ENCODE measurements at regions not wholly inside any gene's neighbourhood (a gene's known extent, or its start where the extent isn't known, plus 50 kb on each side); places are given as distances from the start of the nearest gene placed in this dataset.
"Not testable (repeated sequence)": the region's sequence is repeated elsewhere in the genome, so short reads cannot be mapped to it uniquely, and the experiment has no call there.

DNA sequence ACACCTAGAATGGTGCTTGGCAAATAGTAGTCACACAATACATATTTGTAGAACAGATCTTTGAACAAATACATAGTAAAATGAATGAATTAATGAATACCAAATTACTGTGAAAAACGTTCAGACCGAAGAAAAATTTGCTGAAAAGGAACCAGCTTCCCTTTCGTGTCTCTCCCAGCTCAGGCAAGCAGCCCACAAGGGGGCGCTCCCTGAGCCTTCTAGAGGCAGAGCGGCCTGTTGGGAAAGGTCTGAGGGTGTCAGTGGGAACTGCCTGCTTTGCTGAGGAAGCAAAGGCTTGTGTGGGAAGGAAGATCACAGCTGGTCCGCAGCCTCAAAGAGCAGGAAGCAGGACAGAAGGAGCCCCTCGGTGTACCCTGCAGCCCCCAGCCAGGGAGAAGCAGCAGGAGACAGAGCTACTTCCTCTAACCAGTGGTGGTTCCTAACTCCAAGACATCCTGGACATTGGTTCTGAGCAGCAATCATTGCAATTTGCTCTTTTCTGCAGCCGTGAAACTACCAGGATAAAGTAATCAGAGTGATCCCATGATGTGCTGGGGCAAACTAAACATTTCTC is 231.1 kb downstream of the ANKRD30B start:
- peaks cover 9% of the 10 kb centered on the region for H3K27me3 Mint-ChIP-seq
- H3K4me3 Mint-ChIP-seq: no peak overlapping the region
- no peaks in the 10 kb centered on the region for H3K9me3 Mint-ChIP-seq
- H3K27ac Mint-ChIP-seq: no peak overlapping the region
- H3K36me3 Mint-ChIP-seq (ENCODE audit: low read depth): no peaks in the 10 kb centered on the region
- H3K4me1 Mint-ChIP-seq (ENCODE audit: low read depth): no peaks in the 10 kb centered on the region
- no peak for DNase-seq

DNA sequence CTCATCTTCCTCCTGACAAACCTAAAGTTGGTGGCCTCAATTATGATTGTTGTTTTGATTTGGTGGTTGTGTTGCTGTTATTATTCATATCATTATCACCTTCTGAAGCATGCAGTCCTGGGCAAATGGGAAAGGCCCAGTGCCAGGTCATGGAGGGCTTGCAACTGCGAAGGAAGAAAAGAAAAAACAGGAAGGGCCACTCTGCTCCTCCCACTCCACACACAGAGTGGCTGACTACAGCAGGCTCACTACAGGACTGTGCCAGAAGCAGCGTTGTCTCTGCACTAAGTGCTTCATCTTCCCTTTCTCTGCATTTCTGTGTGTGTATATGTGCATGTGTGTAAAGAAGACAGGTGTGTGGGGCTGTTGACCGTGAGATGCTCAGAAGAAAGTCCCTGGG is 231.9 kb downstream of the ANKRD30B start:
- H3K36me3 Mint-ChIP-seq (ENCODE audit: low read depth): no peaks in the 10 kb centered on the region
- no peaks in the 10 kb centered on the region for H3K4me1 Mint-ChIP-seq (ENCODE audit: low read depth)
- no peak overlapping the region for H3K27ac Mint-ChIP-seq
- no peaks in the 10 kb centered on the region for H3K9me3 Mint-ChIP-seq
- DNase-seq: no peak
- H3K4me3 Mint-ChIP-seq: no peak overlapping the region
- peaks cover 9% of the 10 kb centered on the region for H3K27me3 Mint-ChIP-seq

DNA sequence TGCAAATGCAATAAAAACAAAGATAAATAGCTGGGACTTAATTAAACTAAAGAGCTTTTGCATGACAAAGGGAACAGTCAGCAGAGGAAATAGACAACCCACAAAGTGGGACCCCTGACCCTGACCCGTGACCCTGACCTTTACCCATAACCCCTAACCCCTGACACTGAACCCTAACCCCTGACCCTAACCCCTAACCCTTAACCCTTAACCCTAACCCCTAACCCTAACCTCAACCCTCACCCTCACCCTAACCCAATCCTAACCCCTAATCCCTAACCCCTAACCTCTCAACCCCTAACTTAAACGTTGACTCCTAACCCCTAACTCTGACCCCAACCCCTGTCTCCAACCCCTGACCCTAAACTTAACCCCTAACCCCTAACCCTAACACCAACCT is 236.6 kb downstream of the ANKRD30B start:
- H3K27ac Mint-ChIP-seq; H3K27me3 Mint-ChIP-seq; H3K36me3 Mint-ChIP-seq (ENCODE audit: low read depth); H3K9me3 Mint-ChIP-seq; H3K4me3 Mint-ChIP-seq; H3K4me1 Mint-ChIP-seq (ENCODE audit: low read depth); DNase-seq: not testable (repeated sequence)

DNA sequence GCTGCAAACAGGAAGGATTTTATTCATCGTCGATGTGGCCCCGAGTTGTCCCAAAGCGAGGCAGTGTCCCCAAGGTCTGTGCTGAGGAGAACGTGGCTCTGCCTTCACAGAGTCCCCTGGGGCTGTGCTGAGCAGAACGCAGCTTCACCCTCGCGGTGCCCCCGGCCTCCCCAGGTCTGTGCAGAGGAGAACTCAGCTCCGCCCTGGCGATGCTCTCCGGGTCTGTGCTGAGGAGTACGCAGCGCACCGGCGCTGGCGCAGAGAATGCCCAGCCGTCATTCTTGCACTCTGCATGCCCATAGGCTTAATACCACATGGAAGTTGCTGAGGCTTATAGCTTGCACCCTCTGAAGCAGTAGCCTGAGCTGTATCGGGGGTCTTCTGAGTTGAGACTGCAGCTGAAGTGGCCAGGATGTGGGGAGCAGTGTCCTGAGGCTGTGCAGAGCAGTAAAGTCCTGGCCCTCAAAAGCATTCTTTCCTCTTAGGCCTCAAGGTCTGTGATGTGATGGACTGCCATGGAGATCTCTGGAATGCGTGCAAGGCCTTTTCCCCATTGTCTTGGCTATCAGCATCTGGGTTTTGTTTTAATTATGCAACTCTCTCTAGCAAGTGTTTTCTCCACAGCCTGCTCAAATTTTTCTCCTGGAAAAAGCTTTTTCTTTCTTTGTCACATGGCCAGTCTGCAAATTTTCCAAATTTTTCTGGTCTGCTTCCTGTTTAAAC is 237.5 kb downstream of the ANKRD30B start:
- H3K36me3 Mint-ChIP-seq (ENCODE audit: low read depth); H3K4me3 Mint-ChIP-seq; H3K27ac Mint-ChIP-seq; H3K4me1 Mint-ChIP-seq (ENCODE audit: low read depth); DNase-seq; H3K27me3 Mint-ChIP-seq; H3K9me3 Mint-ChIP-seq: not testable (repeated sequence)

DNA sequence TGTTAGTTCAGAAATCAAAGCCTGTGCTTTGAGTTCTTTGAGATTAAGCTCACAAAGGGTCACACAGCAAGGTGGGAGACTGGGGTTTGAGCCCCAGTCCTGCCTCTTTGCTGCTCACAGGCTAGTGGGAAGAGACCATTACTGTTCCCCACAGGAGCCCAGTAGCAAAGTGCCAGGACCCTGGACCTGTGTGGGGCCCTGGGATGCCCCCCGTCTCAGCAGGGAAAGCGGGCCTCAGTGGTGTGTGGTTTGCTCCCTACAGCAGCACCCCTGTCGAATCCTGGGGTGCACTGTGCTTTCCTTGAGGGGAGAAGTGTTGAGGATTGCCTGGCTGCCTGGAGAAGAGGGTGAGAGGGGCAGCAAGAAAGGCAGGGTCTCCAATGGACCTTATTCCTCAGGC is 239.4 kb downstream of the ANKRD30B start:
- H3K9me3 Mint-ChIP-seq; H3K36me3 Mint-ChIP-seq (ENCODE audit: low read depth); H3K4me3 Mint-ChIP-seq; H3K4me1 Mint-ChIP-seq (ENCODE audit: low read depth); H3K27ac Mint-ChIP-seq; H3K27me3 Mint-ChIP-seq; DNase-seq: not testable (repeated sequence)

DNA sequence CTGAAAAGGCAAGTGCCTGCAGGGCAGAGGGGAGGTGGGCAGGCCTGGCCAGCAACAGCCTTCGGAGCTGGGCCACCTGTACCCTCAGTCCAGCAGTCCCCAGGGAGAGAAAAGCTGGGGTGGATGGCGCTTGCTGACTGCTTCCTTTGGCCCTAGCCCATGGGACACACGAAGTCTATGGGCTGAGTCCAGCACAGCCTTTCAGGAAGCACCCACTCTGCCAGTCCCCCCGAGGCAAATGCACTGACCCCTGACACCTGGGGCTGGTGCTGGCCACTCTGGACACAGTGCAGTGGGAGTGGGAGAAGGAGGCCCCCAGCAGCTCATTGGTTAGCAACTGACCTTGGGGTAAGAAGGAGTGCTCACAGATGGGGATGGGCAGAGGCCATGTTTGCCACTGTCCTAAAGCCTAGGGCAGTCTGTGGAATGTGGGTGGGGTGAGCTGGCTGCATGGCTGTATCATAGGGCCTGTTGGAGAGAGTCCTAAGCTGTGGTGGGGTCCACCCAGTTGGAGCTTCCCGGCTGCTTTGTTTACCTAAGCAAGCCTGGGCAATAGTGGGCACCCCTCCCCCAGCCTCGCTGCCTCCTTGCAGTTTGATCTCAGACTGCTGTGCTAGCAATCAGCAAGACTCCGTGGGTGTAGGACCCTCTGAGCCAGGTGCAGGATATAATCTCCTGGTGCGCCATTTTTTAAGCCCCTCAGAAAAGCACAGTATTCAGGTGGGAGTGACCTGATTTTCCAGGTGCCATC is 240.2 kb downstream of the ANKRD30B start:
- H3K9me3 Mint-ChIP-seq; H3K27ac Mint-ChIP-seq; DNase-seq; H3K36me3 Mint-ChIP-seq (ENCODE audit: low read depth); H3K4me1 Mint-ChIP-seq (ENCODE audit: low read depth); H3K27me3 Mint-ChIP-seq; H3K4me3 Mint-ChIP-seq: not testable (repeated sequence)

DNA sequence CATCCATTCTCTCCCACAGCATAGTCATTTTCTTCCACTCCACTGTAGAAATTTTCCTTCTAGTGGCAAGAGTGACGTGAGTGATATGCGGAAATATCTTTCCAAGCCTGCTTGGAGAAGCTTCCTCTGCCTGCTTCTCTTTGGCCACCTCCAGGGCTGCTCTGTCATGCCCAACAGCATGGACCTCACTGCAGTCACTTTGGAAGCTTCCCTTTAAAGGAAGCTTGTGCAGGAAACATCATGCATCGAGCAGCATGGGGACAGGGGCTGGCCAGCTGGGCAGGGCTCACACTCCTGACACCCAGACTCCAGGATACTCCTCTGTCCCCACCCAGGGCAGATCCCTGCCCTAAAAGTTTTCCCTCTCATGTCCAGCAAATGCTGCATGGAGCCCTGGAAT is 241.6 kb downstream of the ANKRD30B start:
- not testable (repeated sequence) for H3K36me3 Mint-ChIP-seq (ENCODE audit: low read depth); H3K27me3 Mint-ChIP-seq; H3K9me3 Mint-ChIP-seq; H3K4me3 Mint-ChIP-seq; DNase-seq; H3K4me1 Mint-ChIP-seq (ENCODE audit: low read depth); H3K27ac Mint-ChIP-seq

DNA sequence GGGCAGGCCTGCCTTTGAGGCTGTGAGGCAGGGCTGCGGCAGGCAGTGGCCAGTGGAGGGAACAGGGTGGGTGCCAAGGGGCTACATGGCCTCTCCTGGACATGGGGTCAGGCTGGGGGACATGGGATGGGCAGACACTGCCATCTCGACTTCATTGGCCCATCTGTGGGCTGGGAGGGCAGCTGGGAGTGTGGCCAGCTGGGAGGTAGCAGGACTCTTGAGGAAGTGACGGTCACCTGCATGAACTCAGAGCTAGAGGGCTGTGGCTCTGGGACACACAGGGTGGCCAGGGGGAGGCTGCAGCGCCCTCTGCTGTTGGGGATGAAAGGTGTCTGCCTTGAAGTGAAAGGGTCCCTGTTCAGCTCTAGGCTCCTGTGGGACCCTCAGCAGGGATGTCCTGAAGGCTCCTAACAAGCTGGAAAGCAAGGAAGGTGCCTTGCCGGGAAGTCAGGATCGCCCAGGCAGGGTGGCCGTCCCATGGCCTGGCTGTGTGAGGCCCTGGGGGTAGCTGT is 244.0 kb downstream of the ANKRD30B start:
- H3K9me3 Mint-ChIP-seq; H3K4me1 Mint-ChIP-seq (ENCODE audit: low read depth); DNase-seq; H3K27ac Mint-ChIP-seq; H3K4me3 Mint-ChIP-seq; H3K27me3 Mint-ChIP-seq; H3K36me3 Mint-ChIP-seq (ENCODE audit: low read depth): not testable (repeated sequence)

DNA sequence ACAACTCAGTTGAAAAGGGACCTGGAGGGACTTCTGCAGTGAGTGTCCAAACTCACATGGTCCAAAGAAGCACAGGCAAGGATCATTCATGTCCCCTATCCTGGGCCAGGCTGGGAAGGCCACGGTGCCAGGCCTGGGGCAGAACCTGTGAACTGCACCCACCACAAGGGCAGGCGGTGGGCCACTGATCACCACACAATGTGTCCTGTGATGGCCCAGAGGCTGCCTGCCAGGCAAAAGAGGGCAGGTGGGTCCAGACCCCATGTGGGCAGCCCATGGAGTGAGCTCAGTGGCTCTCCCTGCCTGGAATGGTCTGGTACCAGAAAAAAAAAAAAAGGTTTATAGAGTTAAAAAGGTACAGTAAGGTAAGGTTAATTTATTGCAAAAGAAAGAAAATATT is 244.8 kb downstream of the ANKRD30B start:
- not testable (repeated sequence) for DNase-seq; H3K9me3 Mint-ChIP-seq; H3K27me3 Mint-ChIP-seq; H3K27ac Mint-ChIP-seq; H3K36me3 Mint-ChIP-seq (ENCODE audit: low read depth); H3K4me1 Mint-ChIP-seq (ENCODE audit: low read depth); H3K4me3 Mint-ChIP-seq

DNA sequence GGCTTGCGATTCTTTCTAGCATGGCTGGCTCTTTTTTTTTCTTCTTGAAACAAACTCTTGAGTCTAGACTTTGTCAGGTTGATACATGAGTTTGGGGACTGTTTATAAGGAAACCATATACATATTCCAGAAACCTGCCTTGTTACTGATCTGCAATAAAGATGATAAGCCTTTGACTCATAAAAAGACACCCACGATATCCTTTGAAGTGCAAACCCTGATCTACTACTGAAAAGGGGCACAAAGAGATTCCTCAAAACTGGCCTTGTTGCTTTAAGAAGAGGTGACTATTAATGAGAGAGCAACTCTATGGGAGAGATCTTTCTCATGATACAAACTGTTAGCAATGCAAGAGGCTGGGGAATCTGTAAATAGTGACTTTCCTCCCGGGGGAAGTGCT is 247.1 kb downstream of the ANKRD30B start:
- H3K4me1 Mint-ChIP-seq (ENCODE audit: low read depth); H3K4me3 Mint-ChIP-seq; H3K36me3 Mint-ChIP-seq (ENCODE audit: low read depth); H3K27me3 Mint-ChIP-seq; H3K9me3 Mint-ChIP-seq; DNase-seq; H3K27ac Mint-ChIP-seq: not testable (repeated sequence)

DNA sequence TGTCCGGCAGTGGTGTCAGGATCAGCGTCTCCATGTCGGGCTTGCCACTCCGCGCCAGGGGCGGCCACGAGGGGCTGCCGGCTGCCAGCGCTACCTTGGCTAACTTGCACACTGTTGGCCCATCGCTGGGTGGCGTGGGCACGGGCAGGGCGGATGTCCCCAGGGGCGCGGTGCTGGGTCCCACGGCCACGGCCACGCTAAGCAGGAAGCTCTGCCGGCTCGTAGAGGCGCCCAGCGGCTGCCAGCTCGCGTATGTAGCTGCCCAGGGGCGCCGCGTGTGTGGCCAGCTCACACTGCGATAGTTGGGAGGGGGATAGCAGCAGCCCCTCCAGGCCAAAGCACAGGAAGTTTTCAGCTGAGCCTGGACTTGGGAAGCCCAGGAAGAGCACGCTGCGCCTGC is 249.4 kb downstream of the ANKRD30B start:
- Mint-ChIP-seq H3K4me3 (no peak overlapping the region), H3K36me3 (ENCODE audit: low read depth) (no peaks in the 10 kb centered on the region), H3K27ac (no peak overlapping the region), H3K27me3 (no peaks in the 10 kb centered on the region), H3K4me1 (ENCODE audit: low read depth) (peaks cover 3% of the 10 kb centered on the region), H3K9me3 (peaks cover 4% of the 10 kb centered on the region)
- no peak for DNase-seq

DNA sequence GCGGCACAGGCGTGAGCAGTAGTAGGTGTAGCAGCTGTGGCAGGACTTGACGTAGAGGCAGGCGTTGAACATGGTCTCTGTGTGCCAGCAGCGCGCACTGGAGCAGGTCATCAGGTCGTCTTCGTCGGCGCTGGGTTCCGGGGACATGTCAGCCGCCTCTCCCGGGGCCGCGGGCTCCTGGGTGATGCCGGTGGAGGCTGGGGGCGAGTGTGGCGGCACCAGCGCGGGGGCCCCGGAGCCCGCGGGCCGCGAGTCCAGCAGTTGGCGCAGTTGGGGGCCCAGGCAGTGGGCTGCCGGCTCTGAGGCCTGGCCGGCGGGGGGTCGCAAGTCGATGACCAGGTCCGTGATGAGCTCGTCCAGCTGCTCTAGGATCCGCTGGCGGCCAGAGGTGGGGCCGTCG is 249.9 kb downstream of the ANKRD30B start:
- DNase-seq; H3K4me1 Mint-ChIP-seq (ENCODE audit: low read depth); H3K4me3 Mint-ChIP-seq; H3K36me3 Mint-ChIP-seq (ENCODE audit: low read depth); H3K9me3 Mint-ChIP-seq; H3K27me3 Mint-ChIP-seq; H3K27ac Mint-ChIP-seq: not testable (repeated sequence)

DNA sequence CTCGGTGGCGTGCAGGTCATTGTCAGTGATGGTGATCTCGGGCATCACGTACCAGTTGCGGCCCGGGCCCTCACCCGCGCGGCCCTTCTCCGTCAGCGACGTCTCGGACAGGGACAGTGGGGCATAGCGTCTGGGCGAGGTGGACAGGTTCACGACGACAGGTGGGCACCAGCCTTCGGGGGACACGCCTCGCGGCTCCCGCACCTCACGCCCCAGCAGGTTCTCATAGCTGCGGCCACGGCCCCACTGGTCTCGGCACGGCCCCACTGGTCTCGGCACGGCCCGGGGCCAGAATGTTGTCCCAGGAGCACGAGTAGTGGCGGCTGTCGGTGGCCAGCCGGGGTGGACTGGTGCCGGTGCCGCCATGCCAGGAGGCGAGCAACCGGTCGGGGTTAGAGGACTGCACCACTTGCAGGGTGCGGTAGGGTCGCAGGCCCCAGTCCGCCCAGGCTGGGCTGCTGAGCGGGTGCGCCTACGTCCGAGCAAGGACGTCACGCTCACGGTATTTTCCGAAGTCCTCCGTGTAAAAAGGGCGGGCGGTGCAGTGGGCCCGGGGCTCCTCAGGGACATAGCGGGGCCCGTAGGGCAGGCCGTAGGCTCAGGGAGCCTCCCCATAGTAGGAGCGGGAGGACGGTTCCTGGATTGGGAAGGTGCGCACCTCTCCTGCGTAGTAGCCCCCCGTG is 250.5 kb downstream of the ANKRD30B start:
- H3K36me3 Mint-ChIP-seq (ENCODE audit: low read depth); H3K4me1 Mint-ChIP-seq (ENCODE audit: low read depth); H3K27ac Mint-ChIP-seq; H3K27me3 Mint-ChIP-seq; DNase-seq; H3K4me3 Mint-ChIP-seq; H3K9me3 Mint-ChIP-seq: not testable (repeated sequence)

DNA sequence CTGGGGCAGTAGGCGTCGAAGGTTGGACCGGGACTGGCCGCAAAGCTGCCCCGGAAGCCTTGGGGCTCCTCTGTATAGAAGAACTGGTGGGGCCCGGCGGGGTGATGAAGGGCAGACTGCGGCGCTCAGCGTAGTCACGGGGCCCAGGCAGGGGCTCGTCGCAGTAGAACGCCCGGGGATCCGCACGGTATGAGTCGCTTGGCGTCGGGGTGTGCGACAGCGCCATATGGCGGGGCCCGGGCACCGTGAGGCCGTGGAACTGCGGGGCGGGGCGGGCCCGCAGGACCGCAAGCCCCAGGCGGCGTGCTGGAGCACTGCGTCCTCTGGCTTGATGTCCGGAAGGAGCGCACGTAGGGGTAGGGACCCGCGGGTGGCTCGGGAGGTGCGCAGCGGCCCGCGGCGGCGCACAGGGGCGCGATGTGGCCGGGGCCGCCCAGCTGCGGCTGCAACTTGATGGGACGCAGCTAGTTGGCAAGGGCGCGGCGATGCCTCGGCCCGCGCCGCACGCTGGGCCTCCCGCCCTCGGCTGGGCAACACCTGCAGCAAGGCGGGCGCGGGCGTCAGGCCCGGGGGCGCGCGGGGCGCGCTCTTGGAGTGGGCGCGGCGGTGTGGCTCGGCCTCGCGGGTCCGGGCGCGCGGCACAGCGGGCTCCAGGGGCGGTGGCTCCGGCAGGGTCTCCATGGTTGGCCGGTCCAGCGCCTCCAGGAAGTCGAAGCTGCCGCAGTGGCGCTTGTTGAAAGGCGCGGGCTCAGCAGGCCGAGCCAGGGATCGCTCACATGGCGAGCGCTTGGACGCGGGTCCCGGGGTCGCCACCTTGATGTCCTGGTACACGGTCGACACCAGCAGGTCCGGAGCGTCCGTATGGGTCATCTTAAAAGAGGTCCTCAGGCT is 251.4 kb downstream of the ANKRD30B start:
- peaks cover 3% of the 10 kb centered on the region for H3K4me1 Mint-ChIP-seq (ENCODE audit: low read depth)
- H3K27me3 Mint-ChIP-seq: no peaks in the 10 kb centered on the region

More for the DNA sequence above, 251.4 kb downstream of the ANKRD30B start:
- Mint-ChIP-seq H3K36me3 (ENCODE audit: low read depth) (no peaks in the 10 kb centered on the region), H3K9me3 (peaks cover 2% of the 10 kb centered on the region), H3K4me3 (no peak overlapping the region), H3K27ac (no peak overlapping the region)
- DNase-seq: no peak

Measured in activated T-cell treated with anti-CD3 and anti-CD28 coated beads, Interleukin-2, amount 50 U/mL, for 24 hours (primary cell).